ENCODE measurements at regions not wholly inside any gene's neighbourhood (a gene's known extent, or its start where the extent isn't known, plus 50 kb on each side); places are given as distances from the start of the nearest gene placed in this dataset.

- TF ChIP-seq ZBTB33 (IDR thresholded peaks at IDR 0.05; ENCODE audit: extremely low read depth, insufficient replicate concordance, low read length): no peak
- TF ChIP-seq MAX (IDR thresholded peaks at IDR 0.05): no peak
- TF ChIP-seq EZH2phosphoT487 (IDR thresholded peaks at IDR 0.05; ENCODE audit: borderline replicate concordance): no peak
These were observed 271.6 kb upstream of the PLEKHG7 start (continued) for GRCh38 chr12:92431146-92431545.

- Histone ChIP-seq H3K4me2 (ENCODE audit: low read length) (no peak overlapping the region), H3K79me2 (ENCODE audit: insufficient read depth, low read length) (no peaks in the 10 kb centered on the region), H4K20me1 (ENCODE audit: insufficient read depth) (no peaks in the 10 kb centered on the region), H3K4me1 (ENCODE audit: control insufficient read depth in 1 of 2, insufficient read depth in 2 of 2, low read length in 2 of 2) (no peaks in the 10 kb centered on the region), H3K9me3 (ENCODE audit: control insufficient read depth in 1 of 2, insufficient read depth in 1 of 2, low read depth in 1 of 2, low read length in 2 of 2) (no peaks in the 10 kb centered on the region), H3K9me2 (ENCODE audit: insufficient read depth) (no peaks in the 10 kb centered on the region), H3K36me3 (ENCODE audit: control insufficient read depth in 1 of 2, insufficient read depth in 2 of 2, low read length in 2 of 2) (no peaks in the 10 kb centered on the region), H2AFZ (ENCODE audit: low read depth, low read length, poor library complexity, severe bottlenecking) (no peak overlapping the region), H3K27ac (ENCODE audit: low read depth, low read length) (no peak overlapping the region), H3K4me3 (replicated peaks in 1 of 2; ENCODE audit: low read depth in 1 of 2, low read length in 2 of 2) (no peak overlapping the region), H3K27me3 (ENCODE audit: insufficient read depth, low read length) (no peaks in the 10 kb centered on the region), H3K9ac (ENCODE audit: low read length) (no peak overlapping the region)
- no TSS peak for BruUV-seq (replicated peaks)
- POLR2A ChIA-PET: no interaction called here
- no peak for ATAC-seq
- CTCF ChIA-PET: no interaction called here
- RAD21 ChIA-PET (ENCODE audit: low non-redundant PET in 1 of 2, low total read pairs in 2 of 2, uncharacterized antibody in 2 of 2, unreplicated experiment in 2 of 2): no interaction called here
- DNase-seq (ENCODE audit: low read depth, low spot score): no peak
- intact Hi-C loops (cut with micrococcal nuclease): no loop called here
- TF ChIP-seq POLR2AphosphoS5 (IDR thresholded peaks at IDR 0.05; ENCODE audit: low read depth, low read length): no peak
- TF ChIP-seq YY1 (IDR thresholded peaks at IDR 0.05; ENCODE audit: extremely low read depth, insufficient replicate concordance, low read depth, low read length): no peak
- no peak for TF ChIP-seq SIN3A (IDR thresholded peaks at IDR 0.05; ENCODE audit: low read depth)
- TF ChIP-seq EZH2phosphoT487 (IDR thresholded peaks at IDR 0.05; ENCODE audit: borderline replicate concordance): no peak
- no peak for TF ChIP-seq MAX (IDR thresholded peaks at IDR 0.05)
- TF ChIP-seq EZH2 (IDR thresholded peaks at IDR 0.05): no peak
- no peak for TF ChIP-seq FOSL1 (IDR thresholded peaks at IDR 0.05; ENCODE audit: low read depth)
- TF ChIP-seq CBX3 (IDR thresholded peaks at IDR 0.05; ENCODE audit: low read depth): no peak
- no peak for TF ChIP-seq ZNF274 (IDR thresholded peaks at IDR 0.05; ENCODE audit: low read depth, low read length)
- no peak for TF ChIP-seq POLR2A (IDR thresholded peaks at IDR 0.05; ENCODE audit: borderline replicate concordance, extremely low read depth, insufficient read depth, insufficient read length)
- no peak for TF ChIP-seq CEBPB (IDR thresholded peaks at IDR 0.05; ENCODE audit: low read depth)
- no peak for TF ChIP-seq ZBTB33 (IDR thresholded peaks at IDR 0.05; ENCODE audit: extremely low read depth, insufficient replicate concordance, low read length)
- no peak for TF ChIP-seq REST (IDR thresholded peaks at IDR 0.05; ENCODE audit: low read depth)
- TF ChIP-seq TCF7L2 (IDR thresholded peaks at IDR 0.05; ENCODE audit: borderline replicate concordance, extremely low read depth, insufficient read depth, insufficient read length): no peak
- no peak for TF ChIP-seq SRF (IDR thresholded peaks at IDR 0.05; ENCODE audit: low read depth)
- TF ChIP-seq ZFX (IDR thresholded peaks at IDR 0.05): no peak
These were observed 276.5 kb upstream of the PLEKHG7 start for GRCh38 chr12:92426332-92426731.

All from HCT116 (cell line).